LoVo (cell line): ENCODE measurements at regions not wholly inside any gene's neighbourhood (a gene's known extent, or its start where the extent isn't known, plus 50 kb on each side); places are given as distances from the start of the nearest gene placed in this dataset.
"Not testable (repeated sequence)": the region's sequence is repeated elsewhere in the genome, so short reads cannot be mapped to it uniquely, and the experiment has no call there.

Experiments
- DNase-seq: peaks from one replicate; pipeline ENCODE4 v3.0.0-alpha.2; 2016; ENCODE audit warnings: low spot score

DNA sequence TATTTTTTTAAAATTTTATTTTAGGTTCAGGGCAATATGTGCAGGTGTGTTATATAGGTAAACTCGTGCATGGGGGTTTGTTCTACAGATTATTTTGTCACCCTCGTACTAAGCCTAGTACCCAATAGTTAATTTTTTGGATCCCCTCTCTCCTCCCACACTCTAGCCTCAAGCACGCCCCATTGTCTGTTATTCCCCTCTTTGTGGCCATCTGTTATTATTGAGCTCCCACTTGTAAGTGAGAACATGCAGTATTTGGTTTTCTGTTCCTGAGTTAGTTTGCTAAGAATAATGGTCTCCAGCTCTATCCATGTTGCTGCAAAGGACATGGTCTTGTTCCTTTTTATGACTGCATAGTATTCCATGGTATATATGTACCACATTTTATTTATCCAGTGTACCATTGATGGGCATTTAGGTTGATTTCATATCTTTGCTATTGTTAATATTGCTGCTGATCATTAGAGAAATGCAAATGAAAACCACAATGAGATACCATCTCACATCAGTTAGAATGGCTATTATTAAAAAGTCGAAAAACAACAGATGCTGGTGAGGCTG is 753.7 kb upstream of the CTNND2 start:
- not testable (repeated sequence) for DNase-seq

DNA sequence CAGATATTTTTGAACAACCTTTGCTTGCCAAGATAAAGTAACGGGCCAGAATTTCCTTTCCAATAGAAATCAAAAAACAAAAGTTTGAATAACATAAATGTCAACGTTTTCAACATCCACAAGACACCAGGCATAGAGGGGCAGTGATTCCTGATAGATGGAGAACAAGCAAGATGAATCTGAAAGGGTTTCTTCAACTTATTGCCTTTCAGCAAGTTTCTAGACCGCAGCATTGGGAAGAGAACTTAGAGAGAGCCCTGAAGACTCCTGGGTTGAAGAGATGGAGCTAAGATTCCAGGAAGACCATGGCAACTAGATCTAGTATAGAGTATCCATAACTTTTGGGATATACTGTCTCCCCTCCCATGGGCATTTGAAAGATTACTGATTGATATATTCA is 751.4 kb upstream of the CTNND2 start:
- DNase-seq = no peak

DNA sequence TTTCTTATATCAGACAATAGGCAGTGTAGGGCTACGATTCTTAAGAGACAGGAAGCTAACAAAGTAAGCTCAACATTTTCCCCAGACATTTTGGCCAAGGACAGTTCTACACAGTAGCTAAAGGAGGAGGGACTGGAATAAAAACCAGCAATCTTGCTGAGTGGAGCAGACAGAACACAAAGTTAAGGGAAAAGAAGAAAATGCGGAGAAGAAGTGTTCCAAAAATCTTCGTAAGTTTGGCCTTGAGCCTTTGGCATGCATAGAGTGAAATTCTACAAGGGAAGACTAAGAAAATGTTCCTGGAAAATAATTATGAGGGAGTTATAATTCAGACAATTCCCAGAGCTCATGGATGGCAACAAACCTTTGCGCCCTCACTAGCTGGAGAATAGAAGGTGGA is 748.0 kb upstream of the CTNND2 start:
- DNase-seq = no peak

DNA sequence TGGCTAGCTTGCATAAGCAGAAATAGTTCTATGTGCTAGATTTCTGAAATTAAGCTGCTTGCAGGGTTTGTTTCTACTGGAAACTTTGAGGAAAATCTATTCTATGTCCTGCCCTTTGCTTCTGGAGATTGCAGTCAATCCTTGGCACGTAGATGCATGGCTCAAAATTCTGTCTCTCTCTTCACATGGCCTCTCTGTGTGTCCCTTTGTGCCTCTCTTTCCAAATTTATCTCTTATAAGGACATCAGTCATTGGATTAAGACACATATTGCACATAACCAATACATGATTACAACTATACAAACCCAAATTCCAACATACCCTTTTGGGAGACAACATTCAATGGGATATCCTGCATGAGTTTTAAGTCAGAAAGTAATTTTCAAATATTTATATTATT is 744.3 kb upstream of the CTNND2 start:
- DNase-seq = no peak

DNA sequence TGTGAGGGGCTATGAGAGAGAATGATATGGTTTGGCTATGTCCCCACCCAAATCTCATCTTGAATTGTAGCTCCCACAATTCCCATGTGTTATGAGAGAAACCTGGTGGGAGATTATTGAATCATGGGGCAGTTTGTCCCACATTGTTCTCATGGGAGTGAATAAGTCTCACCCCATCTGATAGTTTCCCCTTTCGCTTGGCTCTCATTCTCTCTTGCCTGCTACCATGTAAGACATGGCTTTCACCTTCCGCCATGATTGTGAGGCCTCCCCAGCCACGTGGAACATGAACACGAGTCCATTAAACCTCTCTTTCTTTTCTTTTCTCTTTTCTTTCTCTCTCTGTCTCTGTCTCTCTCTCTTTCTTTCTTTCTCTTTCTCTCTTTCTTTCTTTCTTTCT is 743.4 kb upstream of the CTNND2 start:
- no peak for DNase-seq

DNA sequence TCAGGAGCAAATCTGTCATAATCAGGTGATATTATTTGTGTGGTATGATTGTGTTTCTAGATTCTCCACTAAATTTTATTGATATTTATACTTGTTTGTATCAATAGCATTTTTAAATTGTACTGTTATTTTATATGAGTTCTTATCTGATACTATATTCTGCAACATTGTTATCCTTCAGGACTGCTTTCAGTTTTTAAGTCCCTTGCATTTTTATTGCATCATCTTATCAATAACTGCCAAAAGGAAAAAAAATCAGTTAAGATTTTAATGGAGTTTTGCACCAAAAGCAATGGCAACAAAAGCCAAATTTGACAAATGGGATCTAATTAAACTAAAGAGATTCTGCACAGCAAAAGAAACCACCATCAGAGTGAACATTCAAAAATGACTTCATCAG is 741.3 kb upstream of the CTNND2 start:
- no peak for DNase-seq

DNA sequence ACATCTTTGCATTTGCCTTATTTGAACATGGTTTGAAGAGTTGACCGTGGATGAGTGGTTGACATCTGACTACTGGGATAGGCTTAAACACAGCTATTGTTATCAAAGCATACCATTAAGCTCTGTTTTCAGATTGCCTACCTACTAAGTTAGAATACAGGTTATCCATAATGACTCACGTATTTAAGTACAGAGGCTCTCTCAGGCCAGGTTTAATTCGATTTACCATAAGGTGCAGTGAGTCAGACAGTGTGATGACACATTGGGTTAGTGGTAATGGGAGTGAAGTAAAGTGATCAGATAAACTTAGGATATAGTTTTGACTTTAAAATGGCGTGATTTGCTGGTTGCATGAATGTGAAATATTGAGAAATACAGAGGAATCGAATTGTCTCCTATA is 732.0 kb upstream of the CTNND2 start:
- DNase-seq = no peak

DNA sequence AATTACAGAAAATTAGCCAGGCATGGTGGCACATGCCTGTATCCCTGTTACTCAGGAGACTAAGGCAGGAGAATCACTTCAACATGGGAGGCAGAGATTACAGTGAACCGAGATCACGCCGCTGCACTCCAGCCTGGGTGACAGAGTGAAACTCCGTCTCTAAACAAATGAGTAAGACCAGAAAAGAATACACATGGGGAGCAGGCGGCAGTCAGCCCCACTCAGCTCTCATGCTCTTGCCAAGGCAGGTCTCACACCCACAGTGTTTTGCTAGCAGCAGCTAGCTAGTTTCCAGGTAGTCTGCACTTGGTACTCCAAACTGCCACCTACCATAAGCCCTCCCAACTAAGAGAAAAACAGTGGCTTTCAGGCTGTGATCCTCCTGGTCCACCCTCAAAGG is 722.3 kb upstream of the CTNND2 start:
- DNase-seq = no peak

DNA sequence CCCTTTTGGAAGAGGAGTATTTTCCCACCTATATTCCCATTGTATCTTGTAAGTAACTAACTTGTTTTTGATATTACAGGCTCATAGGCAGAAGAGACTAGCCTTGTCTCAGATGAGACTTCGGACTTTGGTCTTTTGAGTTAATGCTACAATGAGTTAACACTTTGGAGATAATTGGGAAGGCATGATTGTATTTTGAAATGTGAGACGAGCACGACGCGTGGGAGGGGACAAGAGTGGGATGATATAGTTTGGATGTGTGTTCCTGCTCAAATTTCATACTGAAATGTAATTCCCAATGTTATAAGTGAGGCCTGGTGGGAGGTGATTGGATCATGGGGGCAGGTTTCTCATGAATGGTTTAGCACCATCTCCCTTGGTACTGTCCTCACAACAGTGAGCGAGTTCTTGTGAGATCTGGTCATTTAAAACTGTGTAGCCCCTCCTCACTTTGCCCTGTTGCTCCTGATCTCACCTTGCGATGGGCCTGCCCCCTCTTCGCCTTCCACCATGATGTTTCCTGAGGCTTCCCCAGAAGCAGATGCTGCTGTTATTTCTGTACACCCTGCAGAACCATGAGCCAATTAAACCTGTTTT is 721.5 kb upstream of the CTNND2 start:
- DNase-seq = no peak

DNA sequence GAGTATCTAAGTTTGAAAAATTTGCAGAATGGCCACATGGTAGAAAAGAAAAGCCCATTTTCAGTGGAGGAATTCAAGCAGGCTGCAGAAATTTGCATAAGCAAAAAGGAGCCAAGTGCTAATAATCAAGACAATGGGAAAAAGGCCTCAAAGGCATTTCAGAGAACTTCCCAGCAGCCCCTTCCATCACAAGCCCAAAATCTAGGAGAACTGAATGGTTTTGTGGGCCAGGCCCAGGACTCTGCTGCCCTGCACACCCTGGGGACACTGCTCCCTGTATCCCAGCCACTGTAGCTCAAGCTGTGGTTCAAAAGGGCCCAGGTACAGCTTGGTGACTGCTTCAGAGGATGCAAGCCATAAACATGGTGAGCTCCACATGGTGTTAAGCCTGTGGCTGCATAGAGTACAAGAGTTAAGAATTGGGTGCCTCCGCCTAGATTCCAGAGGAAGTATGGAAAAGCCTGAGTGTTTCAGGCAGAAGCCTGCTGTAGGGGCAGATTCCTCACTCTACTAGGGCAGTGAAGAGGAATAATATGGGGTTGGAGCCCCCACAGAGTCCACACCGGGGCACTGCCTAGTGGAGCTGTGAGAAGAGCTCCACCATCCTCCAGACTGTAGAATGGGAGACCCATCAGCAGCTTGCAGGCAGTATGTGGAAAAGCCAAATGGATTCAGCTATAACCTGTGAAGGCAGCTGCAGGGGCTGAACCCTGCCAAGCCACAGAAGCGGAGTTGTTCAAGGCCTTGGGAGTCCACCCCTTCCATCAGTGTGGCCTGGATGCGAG is 720.7 kb upstream of the CTNND2 start:
- no peak for DNase-seq

DNA sequence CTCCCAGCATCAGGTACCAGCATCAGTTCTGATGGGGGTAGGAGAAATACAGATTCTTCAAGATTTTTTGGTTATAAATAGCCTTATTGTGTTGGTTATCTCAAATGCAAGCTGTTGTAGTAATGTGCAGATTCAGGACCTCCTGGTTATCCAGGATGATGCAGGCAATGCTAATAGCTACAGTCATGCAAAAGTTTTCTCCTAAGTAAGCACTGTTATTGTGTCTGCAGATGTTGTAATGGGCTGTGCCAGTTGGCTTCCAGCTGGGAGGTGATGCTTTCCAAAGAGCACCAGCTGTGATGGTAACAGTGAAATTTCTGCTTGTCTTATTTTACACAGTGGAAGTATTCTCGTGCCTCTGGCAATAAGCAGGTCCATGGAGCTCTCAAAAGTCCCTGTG is 719.2 kb upstream of the CTNND2 start:
- no peak for DNase-seq

DNA sequence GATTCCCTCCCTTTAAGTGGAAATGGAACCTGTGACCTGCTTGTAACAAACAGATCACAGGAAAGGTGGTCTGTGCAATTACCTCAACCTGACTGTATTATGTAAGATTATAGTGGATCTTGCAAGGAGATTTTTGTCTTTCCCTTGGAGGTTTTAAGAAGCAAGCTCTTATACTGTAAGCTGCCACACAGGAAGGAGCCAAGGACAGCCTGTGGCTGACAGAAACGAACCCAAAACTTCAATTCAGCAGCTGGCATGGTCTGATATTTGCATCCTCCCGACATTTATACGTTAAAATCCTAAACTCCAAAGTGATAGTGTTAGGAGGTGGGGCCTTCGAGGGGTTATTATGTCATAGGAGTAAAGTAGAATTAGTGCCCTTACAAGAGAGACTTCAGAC is 711.8 kb upstream of the CTNND2 start:
- DNase-seq = no peak

DNA sequence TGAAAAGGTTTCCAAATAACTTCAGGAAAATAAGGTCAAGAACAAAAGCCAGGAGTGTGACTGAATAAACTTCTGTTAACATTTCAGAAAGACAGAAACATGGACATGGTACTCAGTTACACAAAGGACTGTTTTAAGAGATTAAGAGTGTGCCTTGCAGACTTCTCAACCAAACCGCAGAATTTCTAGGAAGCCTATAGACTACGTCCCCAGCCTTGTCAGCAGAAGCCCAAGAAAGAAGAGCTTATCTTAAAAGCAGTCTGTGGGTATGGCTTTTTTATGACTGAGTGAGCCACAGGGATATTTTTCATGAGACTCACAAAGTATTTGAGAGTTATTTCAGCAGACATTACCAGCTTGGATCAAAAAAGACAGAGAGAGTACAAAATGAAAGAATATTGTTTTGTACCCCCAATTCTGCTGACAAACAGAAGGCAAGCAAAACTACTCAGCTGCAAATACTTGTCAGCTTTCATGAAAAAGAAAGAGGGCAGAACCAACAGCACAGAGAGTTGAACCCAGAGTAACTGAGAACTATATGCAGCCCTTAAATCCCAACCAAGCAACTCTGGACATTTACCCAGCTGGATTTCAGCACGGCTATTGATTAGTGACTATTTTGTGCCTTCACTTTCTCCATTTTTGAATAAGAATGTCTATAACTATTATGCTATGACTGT is 711.0 kb upstream of the CTNND2 start:
- DNase-seq = no peak

DNA sequence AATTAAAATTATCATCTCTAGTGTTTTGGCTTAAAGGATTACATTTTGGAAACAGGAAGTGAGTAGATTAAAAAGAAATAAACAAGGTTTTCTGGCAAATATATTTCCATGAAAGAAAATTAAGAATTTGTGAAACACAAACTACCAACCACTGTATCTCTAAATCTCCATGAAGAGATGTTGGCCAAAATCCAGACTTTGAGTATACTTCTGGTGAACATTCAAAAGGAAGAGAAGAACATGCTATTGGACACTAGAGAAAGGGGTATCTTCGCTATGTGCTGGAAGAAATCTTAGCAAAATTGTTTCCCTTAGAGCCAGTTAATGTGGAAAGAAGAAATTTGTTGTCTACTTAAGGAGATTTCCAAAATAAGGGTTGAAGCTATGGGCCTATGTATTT is 710.4 kb upstream of the CTNND2 start:
- no peak for DNase-seq

DNA sequence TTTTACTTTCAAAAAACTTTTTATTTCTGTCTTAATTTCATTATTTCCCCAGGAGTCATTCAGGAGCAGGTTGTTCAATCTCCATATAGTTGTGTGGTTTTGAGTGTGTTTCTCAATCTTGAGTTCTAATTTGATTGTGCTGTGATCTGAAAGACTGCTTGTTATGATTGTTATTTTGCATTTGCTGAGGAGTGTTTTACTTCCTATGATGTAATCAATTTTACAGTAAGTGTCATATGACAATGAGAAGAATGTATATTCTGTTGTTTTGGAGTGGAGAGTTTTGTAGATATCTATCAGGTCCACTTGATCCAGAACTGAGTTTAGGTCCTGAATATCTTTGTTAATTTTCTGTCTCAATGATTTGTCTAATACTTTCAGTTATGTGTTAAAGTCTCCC is 706.9 kb upstream of the CTNND2 start:
- DNase-seq = no peak

DNA sequence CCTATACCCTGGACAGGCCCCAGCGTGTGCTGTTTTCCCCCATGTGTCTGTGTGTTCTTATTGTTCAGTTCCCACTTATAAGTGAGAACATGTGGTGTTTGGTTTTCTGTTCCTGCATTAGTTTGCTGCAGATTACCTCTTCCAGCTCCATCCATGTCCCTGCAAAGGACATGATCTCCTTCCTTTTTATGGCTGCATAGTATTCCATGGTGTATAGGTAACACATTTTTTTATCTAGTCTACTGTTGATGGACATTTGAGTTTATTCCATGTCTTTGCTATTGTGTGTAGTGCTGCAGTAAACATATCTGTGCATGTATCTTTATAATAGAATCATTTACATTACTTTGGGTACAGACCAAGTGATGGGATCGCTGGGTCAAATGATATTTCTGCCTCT is 703.6 kb upstream of the CTNND2 start:
- DNase-seq = not testable (repeated sequence)

DNA sequence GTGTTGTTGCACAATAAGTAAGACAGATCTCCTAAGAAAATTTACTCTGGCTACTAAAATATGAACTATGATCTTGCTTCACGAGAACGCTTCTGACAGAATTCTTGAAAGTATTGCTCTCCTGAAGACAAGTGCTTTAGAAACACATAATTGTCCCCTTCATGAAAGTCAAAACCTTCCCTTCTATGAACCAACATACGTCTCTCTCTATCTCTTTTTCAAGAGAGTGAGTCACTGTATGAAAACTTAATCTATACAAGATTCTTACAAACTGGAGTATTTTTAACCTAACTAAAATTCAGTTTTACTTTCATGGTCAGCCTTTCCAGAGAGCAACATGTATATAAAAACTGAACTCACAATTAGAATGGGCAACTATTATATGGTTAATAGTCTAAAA is 688.0 kb upstream of the CTNND2 start:
- DNase-seq = no peak

DNA sequence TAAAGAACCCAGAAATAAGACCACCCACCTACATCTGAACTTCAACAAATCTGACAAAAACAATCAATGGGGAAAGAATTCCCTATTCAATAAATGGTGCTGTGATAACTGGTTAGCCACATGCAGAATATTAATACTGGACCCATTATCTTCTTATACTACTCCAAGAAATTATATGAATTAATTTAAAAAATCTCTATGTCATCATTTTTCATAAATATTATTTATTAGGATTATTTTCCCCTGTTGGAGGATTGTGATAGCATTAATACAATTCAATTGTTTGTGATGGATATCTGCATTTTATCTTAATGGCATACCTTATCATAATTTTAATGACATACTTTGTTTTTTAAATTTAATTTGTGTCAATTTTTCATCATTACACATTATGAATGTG is 682.2 kb upstream of the CTNND2 start:
- DNase-seq = no peak

DNA sequence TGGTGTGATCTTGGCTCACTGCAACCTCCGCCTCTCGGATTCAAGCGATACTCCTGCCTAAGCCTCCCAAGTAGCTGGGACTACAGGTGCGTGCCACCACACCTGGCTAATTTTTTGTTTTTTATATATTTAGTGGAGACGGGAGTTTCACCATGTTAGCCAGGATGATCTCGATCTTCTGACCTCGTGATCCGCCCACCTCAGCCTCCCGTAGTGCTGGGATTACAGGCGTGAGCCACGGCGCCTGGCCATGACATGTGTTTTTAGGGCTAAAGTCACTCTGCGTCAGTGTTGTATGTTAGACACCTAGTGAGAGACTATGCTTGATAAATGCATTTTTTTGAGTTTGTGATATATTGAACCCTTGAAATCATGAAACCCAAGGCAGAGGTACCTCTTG is 674.6 kb upstream of the CTNND2 start:
- DNase-seq = not testable (repeated sequence)

DNA sequence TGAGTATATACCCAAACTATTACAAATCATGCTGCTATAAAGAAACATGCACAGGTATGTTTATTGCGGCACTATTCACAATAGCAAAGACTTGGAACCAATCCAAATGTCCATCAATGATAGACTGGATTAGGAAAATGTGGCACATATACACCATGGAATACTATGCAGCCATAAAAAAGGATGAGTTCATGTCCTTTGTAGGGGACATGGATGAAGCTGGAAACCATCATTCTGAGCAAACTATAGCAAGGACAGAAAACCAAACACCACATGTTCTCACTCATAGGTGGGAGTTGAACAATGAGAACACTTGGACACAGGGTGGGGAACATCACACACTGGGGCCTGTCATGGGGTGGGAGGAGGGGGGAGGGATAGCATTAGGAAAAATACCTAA is 672.7 kb upstream of the CTNND2 start:
- not testable (repeated sequence) for DNase-seq

DNA sequence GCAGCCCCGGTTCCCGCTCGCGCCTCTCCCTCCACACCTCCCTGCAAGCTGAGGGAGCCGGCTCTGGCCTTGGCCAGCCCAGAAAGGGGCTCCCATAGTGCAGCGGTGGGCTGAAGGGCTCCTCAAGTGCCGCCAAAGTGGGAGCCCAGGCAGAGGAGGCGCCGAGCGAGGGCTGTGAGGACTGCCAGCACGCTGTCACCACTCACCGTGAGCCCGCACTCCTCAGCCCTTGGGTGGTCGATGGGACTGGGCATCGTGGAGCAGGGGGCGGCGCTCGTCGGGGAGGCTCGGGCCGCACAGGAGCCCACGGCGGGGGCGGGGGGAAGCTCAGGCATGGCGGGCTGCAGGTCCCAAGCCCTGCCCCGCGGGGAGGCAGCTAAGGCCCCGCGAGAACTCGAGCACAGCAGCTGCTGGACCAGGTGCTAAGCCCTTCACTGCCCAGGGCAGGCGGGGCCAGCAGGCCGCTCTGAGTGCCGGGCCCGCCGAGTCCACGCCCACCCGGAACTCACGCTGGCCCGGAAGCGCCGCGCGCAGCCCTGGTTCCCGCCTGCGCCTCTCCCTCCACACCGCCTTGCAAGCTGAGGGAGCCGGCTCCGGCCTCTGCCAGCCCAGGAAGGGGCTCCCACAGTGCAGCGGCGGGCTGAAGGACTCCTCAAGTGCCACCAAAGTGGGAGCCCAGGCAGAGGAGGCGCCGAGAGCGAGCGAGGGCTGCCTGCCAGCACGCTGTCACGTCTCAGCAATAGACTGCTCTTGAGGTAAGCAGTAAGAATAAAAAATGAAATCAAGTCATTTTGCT is 670.2 kb upstream of the CTNND2 start:
- not testable (repeated sequence) for DNase-seq

DNA sequence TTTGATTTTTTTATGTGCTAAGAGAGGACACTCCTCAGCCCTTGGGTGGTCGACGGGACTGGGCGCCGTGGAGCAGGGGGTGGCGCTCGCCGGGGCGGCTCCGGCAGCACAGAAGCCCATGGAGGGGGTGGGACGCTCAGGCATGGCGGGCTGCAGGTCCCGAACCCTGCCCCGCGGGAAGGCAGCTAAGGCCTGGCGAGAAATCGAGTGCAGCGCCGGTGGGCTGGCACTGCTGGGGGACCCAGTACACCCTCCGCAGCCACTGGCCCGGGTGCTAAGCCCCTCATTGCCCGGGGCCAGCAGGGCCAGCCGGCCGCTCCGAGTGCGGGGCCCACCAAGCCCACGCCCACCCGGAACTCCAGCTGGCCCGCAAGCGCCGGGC is 669.7 kb upstream of the CTNND2 start:
- not testable (repeated sequence) for DNase-seq
